Gastrocnemius medialis (tissue), 4 donors: ENCODE measurements at regions not wholly inside any gene's neighbourhood (a gene's known extent, or its start where the extent isn't known, plus 50 kb on each side); places are given as distances from the start of the nearest gene placed in this dataset.

Source experiments
- POLR2A ChIP-seq, 2 donors: fragments of 450-650 bp; IDR thresholded peaks; one replicate each; pipeline ENCODE4 v1.6.1; 2017; ENCODE audit warnings: antibody characterized with exemption in 2 of 2, mild to moderate bottlenecking in 2 of 2, moderate library complexity in 2 of 2
- TF ChIP-seq, protein P1 (sequence below), 5 experiments: fragments of 450-650 bp in 3 of 5; fragments of 200-600 bp in 2 of 5; sonication (generic) in 2 of 5; IDR thresholded peaks in 4 of 5; conservative IDR thresholded peaks in 1 of 5; 1 replicate in 4 of 5; 2 replicates in 1 of 5; pipeline ENCODE4 v1.5.1; 2016 to 2019; ENCODE audit warnings: antibody characterized with exemption in 5 of 5, mild to moderate bottlenecking in 3 of 5, moderate library complexity in 3 of 5

DNA sequence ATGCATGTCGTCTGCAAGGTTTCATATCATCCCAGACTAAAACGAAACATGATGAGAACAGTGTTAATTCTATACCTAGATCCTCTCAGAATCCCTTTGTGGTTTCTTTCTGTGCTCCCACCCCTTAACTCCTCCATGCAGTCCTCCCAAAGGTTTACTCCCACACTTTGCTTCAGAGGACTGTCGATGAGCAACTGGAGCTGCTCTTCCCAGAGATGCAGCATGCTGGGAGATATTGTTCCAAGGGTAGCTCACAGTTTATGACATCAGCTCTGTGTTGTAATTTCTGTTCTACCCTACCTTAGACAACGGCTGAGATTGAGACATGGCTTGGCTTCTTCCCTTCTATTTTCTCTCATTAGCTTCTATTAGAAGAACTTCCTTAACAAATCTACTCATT lies 313.0 kb upstream of the COL8A1 start:
- TF ChIP-seq POLR2A (IDR thresholded peaks at IDR 0.05) = no peak
- TF ChIP-seq, protein P1, sequence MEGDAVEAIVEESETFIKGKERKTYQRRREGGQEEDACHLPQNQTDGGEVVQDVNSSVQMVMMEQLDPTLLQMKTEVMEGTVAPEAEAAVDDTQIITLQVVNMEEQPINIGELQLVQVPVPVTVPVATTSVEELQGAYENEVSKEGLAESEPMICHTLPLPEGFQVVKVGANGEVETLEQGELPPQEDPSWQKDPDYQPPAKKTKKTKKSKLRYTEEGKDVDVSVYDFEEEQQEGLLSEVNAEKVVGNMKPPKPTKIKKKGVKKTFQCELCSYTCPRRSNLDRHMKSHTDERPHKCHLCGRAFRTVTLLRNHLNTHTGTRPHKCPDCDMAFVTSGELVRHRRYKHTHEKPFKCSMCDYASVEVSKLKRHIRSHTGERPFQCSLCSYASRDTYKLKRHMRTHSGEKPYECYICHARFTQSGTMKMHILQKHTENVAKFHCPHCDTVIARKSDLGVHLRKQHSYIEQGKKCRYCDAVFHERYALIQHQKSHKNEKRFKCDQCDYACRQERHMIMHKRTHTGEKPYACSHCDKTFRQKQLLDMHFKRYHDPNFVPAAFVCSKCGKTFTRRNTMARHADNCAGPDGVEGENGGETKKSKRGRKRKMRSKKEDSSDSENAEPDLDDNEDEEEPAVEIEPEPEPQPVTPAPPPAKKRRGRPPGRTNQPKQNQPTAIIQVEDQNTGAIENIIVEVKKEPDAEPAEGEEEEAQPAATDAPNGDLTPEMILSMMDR (IDR thresholded peaks at IDR 0.05 in 4 of 5, conservative IDR thresholded peaks at IDR 0.05 in 1 of 5) = no peak
